Activated CD4-positive, alpha-beta memory T cell treated with anti-CD3 and anti-CD28 coated beads for 36 hours (primary cell): ENCODE measurements at regions not wholly inside any gene's neighbourhood (a gene's known extent, or its start where the extent isn't known, plus 50 kb on each side); places are given as distances from the start of the nearest gene placed in this dataset.

Source experiments
- CTCF ChIA-PET: fragments of 350-600 bp; sonication (Branson Sonifier 250); formaldehyde crosslinking; loops from one replicate; lab custom pipeline; 2021; ENCODE audit warnings: antibody characterized with exemption, inconsistent platforms; lab: Charles Lee
- POLR2A ChIA-PET: fragments of 350-600 bp; sonication (Branson Sonifier 250); formaldehyde crosslinking; loops from one replicate; lab custom pipeline; 2021; ENCODE audit warnings: antibody characterized with exemption; lab: Charles Lee
- DNase-seq: peaks from one replicate; pipeline ENCODE4 v3.0.0-alpha.2; 2020
- H3K27ac Mint-ChIP-seq: one replicate; pipeline ENCODE4 v1.8.0; 2021; ENCODE audit warnings: mixed read lengths
- H3K27me3 Mint-ChIP-seq: one replicate; pipeline ENCODE4 v1.8.0; 2021; ENCODE audit warnings: mixed read lengths
- H3K36me3 Mint-ChIP-seq: one replicate; pipeline ENCODE4 v1.8.0; 2021; ENCODE audit warnings: mixed read lengths
- H3K4me1 Mint-ChIP-seq: one replicate; pipeline ENCODE4 v1.8.0; 2021; ENCODE audit warnings: low read depth, mixed read lengths
- H3K4me3 Mint-ChIP-seq: one replicate; pipeline ENCODE4 v1.8.0; 2021; ENCODE audit warnings: mild to moderate bottlenecking, mixed read lengths
- H3K9me3 Mint-ChIP-seq: one replicate; pipeline ENCODE4 v1.8.0; 2021; ENCODE audit warnings: mixed read lengths
- intact Hi-C: fragments of 100-400 bp; cut with micrococcal nuclease; formaldehyde crosslinking; loops from one replicate; pipeline ENCODE4 v1.15.1; 2023

DNA sequence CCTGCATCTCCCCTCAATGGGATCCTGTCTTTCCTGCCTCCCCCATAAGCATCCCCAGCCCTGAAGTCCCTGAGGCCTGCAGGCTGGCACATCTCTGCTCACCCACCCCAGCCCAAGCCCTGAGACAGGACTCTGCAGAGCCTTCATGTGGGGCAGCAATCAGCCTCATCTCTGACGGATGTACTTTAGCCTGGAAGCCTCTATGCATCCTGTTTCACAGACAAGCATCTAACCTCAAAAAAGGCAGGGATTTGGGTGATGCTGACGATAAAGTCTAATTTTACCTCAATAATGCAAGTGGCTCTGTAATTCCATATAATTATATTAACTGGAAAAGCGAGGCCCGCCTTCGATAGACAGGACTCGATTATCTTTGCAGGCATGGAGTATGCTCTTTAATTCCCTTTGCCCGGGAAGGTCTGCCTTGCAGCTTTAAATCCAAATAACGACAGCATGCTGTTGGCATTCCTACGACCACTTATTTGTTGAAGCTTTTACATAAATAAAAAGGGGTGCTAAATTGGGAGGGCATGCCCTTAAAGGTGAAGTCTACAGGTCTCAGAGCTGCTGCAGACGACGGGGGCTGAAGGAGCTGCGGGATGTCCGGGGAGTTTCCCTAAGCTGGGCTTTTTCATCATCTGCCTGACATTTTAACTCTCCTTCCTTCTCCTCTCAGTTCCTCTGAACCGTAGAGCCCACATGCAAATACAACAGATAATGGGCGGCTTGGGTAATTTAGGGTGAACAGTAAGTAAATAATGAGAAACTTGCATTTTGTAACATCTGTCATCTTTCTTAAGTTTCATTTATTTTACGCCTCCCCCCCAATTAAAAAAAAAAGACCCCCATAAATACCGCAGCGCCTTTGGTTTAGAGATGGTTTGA is 211.5 kb downstream of the URI1 start:
- peaks cover 3% of the 10 kb centered on the region for H3K27me3 Mint-ChIP-seq
- intact Hi-C loops = no loop called here
- H3K27ac Mint-ChIP-seq = no peak overlapping the region
- POLR2A ChIA-PET = no interaction called here
- CTCF ChIA-PET = no interaction called here
- no peaks in the 10 kb centered on the region for H3K4me1 Mint-ChIP-seq
- no peak for DNase-seq
- no peak overlapping the region for H3K4me3 Mint-ChIP-seq
- no peaks in the 10 kb centered on the region for H3K9me3 Mint-ChIP-seq
- no peaks in the 10 kb centered on the region for H3K36me3 Mint-ChIP-seq

DNA sequence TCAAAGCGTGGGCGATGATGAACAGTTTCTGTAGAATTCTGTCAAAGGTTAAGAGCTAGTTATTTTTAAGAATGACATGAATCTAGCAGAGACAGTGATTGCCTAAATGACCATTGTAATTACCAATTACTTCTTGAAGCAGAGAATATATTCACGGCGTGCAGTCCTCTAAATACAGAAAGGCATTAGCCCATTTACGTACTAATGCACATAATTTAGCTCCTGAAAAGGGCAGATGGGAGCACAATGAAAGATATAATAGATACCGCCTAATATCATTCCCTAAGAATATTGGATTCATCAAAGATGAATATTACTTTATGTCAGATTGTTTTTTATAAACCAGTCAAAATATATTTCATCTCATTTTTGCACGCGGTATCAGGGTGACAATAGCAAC is 212.4 kb downstream of the URI1 start:
- Mint-ChIP-seq H3K27me3 (peaks cover 3% of the 10 kb centered on the region), H3K4me1 (no peaks in the 10 kb centered on the region), H3K36me3 (no peaks in the 10 kb centered on the region), H3K9me3 (no peaks in the 10 kb centered on the region), H3K4me3 (no peak overlapping the region), H3K27ac (no peak overlapping the region)
- ChIA-PET POLR2A (no interaction called here), CTCF (no interaction called here)
- intact Hi-C loops = no loop called here
- no peak for DNase-seq

DNA sequence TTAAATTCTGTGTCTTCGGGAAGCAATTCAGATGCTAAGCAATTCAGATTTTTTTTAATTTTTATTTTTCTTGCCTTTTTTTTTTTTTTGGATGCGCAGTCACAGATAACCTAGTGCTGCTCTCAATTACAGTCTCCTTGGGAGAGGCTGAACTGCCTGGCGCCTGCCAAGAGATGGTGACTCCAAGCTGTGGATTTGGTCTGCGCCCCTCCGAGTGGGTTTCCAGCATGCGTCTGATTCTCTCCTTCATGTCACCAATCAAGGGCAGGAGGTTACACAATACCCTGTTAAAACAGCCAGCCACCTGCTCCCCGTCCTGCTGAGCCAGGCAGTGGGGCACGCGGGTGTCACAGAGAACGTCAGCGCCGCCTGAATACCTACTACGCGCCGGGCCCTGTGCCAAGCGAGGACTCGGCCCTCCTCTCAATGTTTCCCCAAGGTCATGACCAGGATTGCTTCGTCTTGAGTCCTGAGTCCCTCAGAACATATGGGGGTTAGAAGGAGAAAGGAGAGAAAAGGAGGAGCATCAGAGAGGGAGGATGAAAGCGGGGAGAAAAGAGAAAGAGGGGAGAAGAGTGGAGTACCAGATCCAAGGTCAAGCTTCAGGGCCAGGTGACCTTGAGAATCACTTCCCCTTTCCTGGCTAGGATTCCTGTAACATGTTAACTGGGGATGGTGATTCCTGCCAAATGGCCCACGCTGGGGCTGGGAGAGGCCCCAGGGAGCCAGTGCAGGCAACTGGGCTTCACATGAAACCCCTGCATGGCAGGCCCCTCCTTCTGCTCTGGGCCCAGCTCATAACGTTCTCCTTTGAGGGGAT is 213.6 kb downstream of the URI1 start:
- H3K36me3 Mint-ChIP-seq = no peaks in the 10 kb centered on the region
- H3K27ac Mint-ChIP-seq = no peak overlapping the region
- no peaks in the 10 kb centered on the region for H3K4me1 Mint-ChIP-seq
- DNase-seq = no peak
- H3K9me3 Mint-ChIP-seq = no peaks in the 10 kb centered on the region
- no peaks in the 10 kb centered on the region for H3K27me3 Mint-ChIP-seq
- CTCF ChIA-PET = no interaction called here
- POLR2A ChIA-PET = no interaction called here
- no peak overlapping the region for H3K4me3 Mint-ChIP-seq
- intact Hi-C loops = no loop called here

DNA sequence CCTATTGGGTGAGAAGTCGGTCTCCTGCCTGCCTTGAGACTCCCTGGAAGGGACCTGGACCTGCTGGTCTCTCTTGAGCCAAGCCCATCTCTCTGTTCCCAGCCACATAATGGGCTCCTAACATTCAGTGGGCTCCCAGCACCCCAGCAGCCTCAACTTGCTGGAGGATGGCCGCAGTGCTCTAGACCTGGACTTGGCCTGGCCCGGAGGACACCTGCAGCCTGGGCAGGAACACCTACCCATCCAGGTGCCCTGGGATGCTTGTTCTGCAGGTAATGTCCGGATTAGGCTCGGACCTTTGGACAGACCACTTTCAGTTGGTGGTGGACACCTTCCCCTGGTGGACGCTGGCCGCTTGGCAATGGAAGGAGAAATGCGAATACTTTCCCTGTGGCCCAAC is 214.6 kb downstream of the URI1 start:
- intact Hi-C loops = no loop called here
- Mint-ChIP-seq H3K27ac (no peak overlapping the region), H3K4me1 (no peaks in the 10 kb centered on the region), H3K36me3 (no peaks in the 10 kb centered on the region), H3K4me3 (no peak overlapping the region), H3K27me3 (no peaks in the 10 kb centered on the region), H3K9me3 (no peaks in the 10 kb centered on the region)
- ChIA-PET CTCF (no interaction called here), POLR2A (no interaction called here)
- DNase-seq = no peak

DNA sequence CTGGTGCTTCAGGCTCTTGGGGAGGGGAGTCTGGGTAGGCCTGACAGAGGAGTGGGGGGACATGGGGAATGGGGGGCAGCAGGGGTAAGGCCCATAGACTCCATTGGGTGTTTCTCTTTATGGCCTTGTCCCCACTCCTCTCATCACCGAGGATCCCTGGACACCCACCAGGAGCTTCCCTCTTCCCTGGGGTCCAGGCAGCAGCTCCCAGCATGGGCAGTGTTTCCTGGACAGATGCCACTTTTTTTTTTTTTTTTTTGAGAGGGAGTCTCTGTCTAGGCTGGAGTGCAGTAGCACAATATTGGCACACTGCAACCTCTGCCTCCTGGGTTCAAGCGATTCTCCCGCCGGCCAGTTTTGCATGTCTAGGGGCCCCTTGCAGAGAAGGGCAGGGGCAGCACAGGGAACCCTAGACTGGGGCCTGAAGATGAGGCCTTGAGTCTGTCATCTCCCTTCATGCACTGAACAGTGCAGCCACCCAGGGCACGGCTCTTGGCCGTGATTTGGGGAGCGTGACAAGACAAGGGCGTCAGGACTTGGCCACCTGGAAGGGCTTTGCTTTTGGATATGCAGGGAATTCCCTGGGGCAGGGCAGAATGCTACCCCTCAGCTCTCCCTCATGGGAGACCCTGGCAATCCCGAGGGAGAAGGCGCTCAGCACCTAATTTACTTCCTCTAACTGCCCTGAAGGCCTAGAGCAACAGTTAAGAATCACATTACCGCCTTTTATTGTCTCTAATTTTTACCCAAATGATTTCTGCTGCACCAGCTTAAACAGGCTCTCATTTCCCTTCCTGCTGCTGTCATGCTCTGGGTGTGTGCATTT is 213.9 kb upstream of the ZNF536 start:
- Mint-ChIP-seq H3K27me3 (no peaks in the 10 kb centered on the region), H3K4me3 (no peak overlapping the region), H3K9me3 (no peaks in the 10 kb centered on the region), H3K36me3 (no peaks in the 10 kb centered on the region), H3K27ac (no peak overlapping the region), H3K4me1 (no peaks in the 10 kb centered on the region)
- DNase-seq = no peak
- ChIA-PET CTCF (no interaction called here), POLR2A (no interaction called here)
- intact Hi-C loops = no loop called here

DNA sequence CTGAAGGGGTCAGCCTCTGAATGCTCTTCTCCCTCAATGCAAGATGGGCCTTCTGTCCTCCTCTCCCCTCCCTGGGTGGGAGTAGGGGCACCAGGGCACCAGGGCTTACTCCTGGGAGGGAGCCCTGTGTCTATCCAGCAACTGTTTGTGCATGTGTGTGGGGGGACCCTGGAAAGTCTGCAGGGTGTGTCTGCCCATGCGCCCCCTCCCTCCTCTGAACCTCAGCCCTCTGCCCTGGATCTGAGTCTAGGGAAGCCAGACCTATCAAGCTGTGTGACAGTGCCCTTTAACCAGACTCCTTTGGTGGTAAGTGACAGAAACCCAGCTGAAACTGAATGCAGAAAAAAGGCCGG is 213.3 kb upstream of the ZNF536 start:
- DNase-seq = no peak
- intact Hi-C loops = no loop called here
- no peak overlapping the region for H3K4me3 Mint-ChIP-seq
- ChIA-PET POLR2A (no interaction called here), CTCF (no interaction called here)
- no peaks in the 10 kb centered on the region for H3K9me3 Mint-ChIP-seq
- H3K27me3 Mint-ChIP-seq = no peaks in the 10 kb centered on the region
- no peaks in the 10 kb centered on the region for H3K4me1 Mint-ChIP-seq
- H3K36me3 Mint-ChIP-seq = no peaks in the 10 kb centered on the region
- no peak overlapping the region for H3K27ac Mint-ChIP-seq

DNA sequence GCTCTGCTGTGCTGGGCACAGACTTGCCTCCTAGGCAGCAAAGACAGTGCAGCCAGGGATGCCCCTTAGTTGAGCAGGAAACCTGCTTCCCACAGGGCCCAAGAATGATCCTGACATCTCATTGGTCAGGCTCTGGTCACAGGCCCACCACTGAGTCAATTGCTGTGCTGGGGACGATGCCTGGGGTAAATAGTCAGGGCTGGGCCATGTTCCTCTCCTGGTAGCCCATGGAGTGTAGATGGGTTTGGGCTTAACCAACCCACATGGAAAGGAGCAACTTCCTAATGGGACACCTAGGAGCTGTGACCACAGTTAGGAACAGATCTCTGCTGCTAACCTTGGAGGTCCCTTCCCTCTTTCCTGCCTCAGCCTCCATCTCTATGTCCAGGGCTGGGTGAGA is 212.5 kb upstream of the ZNF536 start:
- POLR2A ChIA-PET = no interaction called here
- H3K4me1 Mint-ChIP-seq = no peaks in the 10 kb centered on the region
- CTCF ChIA-PET = no interaction called here

DNA sequence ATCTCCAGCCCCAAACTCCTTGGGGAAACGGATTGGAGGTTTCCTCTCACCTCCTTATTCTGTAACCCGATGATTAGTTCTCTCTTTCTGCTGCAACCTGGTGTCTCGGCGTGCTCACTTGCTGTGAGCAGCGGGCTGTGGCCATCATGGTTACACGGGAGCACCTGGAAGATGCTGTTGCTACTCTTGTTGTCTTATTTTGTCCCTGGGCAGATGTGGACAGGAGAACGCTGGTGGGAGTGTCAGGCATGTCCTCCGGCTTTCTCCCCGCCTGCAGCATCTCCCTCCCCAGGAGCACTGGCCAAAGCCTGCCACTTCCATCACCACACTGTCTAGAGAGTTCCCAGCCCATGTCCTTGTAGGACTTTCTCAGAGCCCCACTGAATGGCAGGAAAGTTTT is 211.8 kb upstream of the ZNF536 start:
- Mint-ChIP-seq H3K27me3 (peaks cover 1% of the 10 kb centered on the region), H3K4me1 (no peaks in the 10 kb centered on the region), H3K36me3 (no peaks in the 10 kb centered on the region), H3K9me3 (no peaks in the 10 kb centered on the region), H3K27ac (no peak overlapping the region), H3K4me3 (no peak overlapping the region)
- POLR2A ChIA-PET = no interaction called here
- CTCF ChIA-PET = no interaction called here
- intact Hi-C loops = no loop called here
- DNase-seq = no peak

More for the DNA sequence above, 212.5 kb upstream of the ZNF536 start:
- no peak overlapping the region for H3K27ac Mint-ChIP-seq
- no peak overlapping the region for H3K4me3 Mint-ChIP-seq
- H3K27me3 Mint-ChIP-seq = peaks cover 1% of the 10 kb centered on the region
- no peak for DNase-seq
- intact Hi-C loops = no loop called here
- no peaks in the 10 kb centered on the region for H3K9me3 Mint-ChIP-seq
- H3K36me3 Mint-ChIP-seq = no peaks in the 10 kb centered on the region

DNA sequence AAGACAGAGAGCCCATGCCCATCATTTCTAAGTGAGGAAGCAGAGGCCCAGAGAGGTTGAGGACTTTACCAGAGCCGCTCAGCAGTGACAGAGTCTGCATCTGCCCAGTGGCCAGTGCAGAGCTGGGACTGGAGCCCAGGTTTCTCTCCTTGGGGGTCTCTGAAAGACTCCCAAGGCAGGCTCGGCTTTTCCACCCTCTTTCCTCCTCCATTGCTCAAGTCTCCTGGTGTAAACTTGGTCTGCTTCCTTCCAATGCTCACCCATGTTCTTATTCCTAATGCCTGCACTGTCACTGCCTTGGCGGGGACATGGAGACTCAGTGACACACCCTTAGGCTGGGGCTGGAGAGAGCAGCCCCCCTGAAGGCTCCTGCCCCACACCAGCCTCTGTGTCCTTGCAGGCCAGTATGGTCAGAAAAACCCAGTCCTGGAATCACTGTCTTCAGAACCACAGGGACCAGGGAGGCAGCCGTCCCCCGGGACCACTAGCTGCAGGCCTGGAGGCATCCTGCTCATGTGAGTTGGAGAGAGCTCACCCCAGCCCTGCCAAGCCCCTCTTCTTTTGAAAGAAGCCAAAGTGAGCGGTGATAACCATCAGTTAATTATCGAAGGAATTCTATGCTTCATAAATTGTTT is 211.0 kb upstream of the ZNF536 start:
- DNase-seq = no peak
- ChIA-PET POLR2A (no interaction called here), CTCF (no interaction called here)
- Mint-ChIP-seq H3K36me3 (no peaks in the 10 kb centered on the region), H3K4me3 (no peak overlapping the region), H3K27me3 (peaks cover 1% of the 10 kb centered on the region), H3K4me1 (no peaks in the 10 kb centered on the region), H3K9me3 (no peaks in the 10 kb centered on the region), H3K27ac (no peak overlapping the region)
- intact Hi-C loops = no loop called here

DNA sequence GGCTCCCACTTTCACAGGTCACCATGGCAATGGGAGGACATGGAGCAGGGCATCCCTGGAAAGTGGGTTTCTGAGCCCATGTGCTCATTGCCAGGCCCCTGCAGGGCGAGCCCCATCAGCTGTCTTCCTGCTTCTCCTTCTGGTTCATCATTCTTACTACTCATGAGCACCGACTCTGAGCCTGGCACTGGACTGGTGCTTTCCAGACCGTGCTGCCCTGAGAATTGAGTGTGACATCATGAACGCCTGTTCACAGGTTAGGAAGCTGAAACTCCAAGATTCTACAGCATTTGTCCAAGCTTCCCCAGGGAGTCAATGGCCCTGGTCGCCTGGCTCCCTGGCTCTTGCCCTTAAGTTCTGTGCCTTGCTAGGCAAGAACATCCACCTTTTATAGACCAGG is 210.4 kb upstream of the ZNF536 start:
- Mint-ChIP-seq H3K27ac (no peak overlapping the region), H3K4me3 (no peak overlapping the region), H3K9me3 (no peaks in the 10 kb centered on the region), H3K27me3 (peaks cover 1% of the 10 kb centered on the region), H3K4me1 (no peaks in the 10 kb centered on the region), H3K36me3 (no peaks in the 10 kb centered on the region)
- no peak for DNase-seq
- intact Hi-C loops = no loop called here
- CTCF ChIA-PET = no interaction called here
- POLR2A ChIA-PET = no interaction called here

DNA sequence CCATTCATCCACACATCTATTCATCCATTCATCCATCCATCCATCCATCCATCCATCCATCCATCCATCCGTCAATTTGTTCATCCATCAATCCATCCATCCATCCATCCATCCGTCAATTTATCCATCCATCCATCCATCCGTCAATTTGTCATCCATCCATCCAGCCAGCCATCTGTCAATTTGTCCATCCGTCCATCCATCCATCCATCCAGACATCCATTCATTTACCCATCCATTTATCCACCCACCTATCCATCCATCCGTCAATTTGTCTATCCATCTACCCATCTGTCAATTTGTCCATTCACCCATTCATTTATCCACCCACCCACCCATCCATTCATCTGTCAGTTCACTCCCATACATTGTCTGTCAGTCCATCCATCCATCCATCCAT is 209.5 kb upstream of the ZNF536 start:
- no peak overlapping the region for H3K4me3 Mint-ChIP-seq
- no peaks in the 10 kb centered on the region for H3K36me3 Mint-ChIP-seq
- ChIA-PET POLR2A (no interaction called here), CTCF (no interaction called here)
- H3K4me1 Mint-ChIP-seq = no peaks in the 10 kb centered on the region
- H3K9me3 Mint-ChIP-seq = no peaks in the 10 kb centered on the region
- peaks cover 1% of the 10 kb centered on the region for H3K27me3 Mint-ChIP-seq
- no peak for DNase-seq
- H3K27ac Mint-ChIP-seq = no peak overlapping the region
- intact Hi-C loops = no loop called here

DNA sequence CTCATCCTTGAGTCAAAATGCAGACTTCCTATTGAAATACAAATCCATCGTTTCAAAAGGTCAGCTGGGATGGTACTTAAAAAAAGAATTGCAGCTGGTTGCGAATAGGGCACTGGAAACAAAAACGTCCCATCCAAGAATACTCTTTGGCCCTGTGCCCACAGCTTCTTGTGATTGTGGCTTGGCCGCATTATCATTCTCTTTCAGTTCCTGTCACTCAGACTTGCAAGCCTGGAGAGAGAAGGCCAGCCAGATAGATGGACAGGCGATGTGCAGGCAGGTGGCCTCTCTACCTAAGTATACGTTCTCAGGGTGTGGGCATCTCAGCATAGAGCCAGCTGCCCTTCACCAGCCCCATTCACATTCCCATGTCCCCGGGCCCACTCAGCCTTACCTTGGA is 208.5 kb upstream of the ZNF536 start:
- peaks cover 1% of the 10 kb centered on the region for H3K27me3 Mint-ChIP-seq
- ChIA-PET POLR2A (no interaction called here), CTCF (no interaction called here)
- no peak for DNase-seq
- no peaks in the 10 kb centered on the region for H3K9me3 Mint-ChIP-seq
- no peak overlapping the region for H3K4me3 Mint-ChIP-seq
- H3K4me1 Mint-ChIP-seq = no peaks in the 10 kb centered on the region
- intact Hi-C loops = no loop called here
- no peaks in the 10 kb centered on the region for H3K36me3 Mint-ChIP-seq
- H3K27ac Mint-ChIP-seq = no peak overlapping the region
